ENCODE measurements at regions not wholly inside any gene's neighbourhood (a gene's known extent, or its start where the extent isn't known, plus 50 kb on each side); places are given as distances from the start of the nearest gene placed in this dataset.

DNA sequence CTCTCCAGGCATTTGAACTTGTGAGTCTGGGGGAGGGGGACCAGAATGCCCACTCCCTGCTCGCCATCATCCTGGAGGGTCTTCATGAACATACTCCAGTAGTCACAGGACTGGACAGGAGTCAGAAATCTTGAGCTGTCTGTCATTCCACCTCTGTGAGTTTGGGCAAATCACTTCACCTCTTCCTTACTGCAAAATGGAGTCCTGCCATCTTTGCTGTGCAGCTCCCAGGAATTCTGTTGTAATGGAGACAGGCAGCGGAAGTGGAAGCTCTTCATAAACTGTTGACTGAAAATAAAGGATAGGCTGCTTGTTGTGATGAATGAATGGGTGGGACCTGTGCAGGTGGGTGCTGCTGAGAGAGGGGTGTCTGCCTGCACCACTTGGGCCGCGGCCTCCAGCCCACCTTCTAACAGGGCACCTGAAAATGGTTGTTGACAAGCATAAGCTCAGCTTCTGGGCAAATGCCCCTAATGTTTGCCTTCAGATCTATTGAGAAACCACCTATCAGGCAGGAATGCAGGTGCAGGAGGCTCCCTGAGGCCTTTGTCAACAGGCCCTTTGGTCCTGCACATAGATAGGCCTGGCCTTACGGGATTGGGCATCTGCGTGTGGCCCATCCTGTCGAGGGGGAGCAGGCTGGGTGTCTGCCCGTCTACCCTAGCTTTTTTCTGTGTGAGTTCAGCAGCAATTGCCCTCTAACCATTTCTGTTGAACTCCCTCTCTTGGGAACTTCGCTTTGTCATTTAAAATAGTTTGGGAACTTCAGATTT lies 321.0 kb downstream of the RPS6KC1 start:
- CTCF ChIA-PET: interaction anchor here (0.6 to 8.1 kb wide), 14 partner anchors 10 to 1256 kb away, joined by 3 to 138 read pairs (median 4); no protein-coding TSS in a partner anchor
- intact Hi-C loops (cut with micrococcal nuclease): no loop called here
- Mint-ChIP-seq H3K27me3 (ENCODE audit: insufficient read depth, unreplicated experiment) (no peaks in the 10 kb centered on the region), H3K4me1 (ENCODE audit: insufficient read depth, unreplicated experiment) (peaks cover 4% of the 10 kb centered on the region), H3K27ac (ENCODE audit: low read depth, unreplicated experiment) (no peak overlapping the region), H3K36me3 (ENCODE audit: insufficient read depth, unreplicated experiment) (no peaks in the 10 kb centered on the region), H3K9me3 (ENCODE audit: unreplicated experiment) (no peaks in the 10 kb centered on the region), H3K4me3 (ENCODE audit: unreplicated experiment) (no peak overlapping the region)
- POLR2A ChIA-PET: interaction anchor here (0.6 to 0.8 kb wide), 2 partner anchors 10 to 870 kb away, joined by 3 to 4 read pairs; no protein-coding TSS in a partner anchor
- no peak for DNase-seq (ENCODE audit: unreplicated experiment)
- TF ChIP-seq, protein P1, sequence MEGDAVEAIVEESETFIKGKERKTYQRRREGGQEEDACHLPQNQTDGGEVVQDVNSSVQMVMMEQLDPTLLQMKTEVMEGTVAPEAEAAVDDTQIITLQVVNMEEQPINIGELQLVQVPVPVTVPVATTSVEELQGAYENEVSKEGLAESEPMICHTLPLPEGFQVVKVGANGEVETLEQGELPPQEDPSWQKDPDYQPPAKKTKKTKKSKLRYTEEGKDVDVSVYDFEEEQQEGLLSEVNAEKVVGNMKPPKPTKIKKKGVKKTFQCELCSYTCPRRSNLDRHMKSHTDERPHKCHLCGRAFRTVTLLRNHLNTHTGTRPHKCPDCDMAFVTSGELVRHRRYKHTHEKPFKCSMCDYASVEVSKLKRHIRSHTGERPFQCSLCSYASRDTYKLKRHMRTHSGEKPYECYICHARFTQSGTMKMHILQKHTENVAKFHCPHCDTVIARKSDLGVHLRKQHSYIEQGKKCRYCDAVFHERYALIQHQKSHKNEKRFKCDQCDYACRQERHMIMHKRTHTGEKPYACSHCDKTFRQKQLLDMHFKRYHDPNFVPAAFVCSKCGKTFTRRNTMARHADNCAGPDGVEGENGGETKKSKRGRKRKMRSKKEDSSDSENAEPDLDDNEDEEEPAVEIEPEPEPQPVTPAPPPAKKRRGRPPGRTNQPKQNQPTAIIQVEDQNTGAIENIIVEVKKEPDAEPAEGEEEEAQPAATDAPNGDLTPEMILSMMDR (IDR thresholded peaks at IDR 0.05; ENCODE audit: unreplicated experiment): no peak
- no TSS peak for BruUV-seq (replicated peaks)

DNA sequence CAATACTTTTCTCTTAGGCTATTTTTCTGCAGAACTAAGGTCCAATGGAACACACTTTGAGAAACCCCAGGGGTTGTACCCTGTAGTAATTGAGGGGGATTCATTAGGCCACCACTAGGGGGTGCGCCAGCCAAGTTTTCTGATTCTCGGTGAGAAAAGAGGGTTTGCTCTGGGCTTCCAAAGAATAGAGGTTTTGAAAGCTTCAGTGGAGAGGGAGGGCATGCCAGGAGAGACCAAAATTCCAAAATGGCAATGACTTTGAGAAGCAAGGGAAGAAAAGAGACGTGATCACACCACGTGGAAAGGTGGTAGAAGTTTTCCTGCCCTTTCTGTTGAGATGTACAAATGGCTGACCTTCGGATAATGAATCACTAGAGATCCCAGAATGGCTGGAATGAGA lies 323.3 kb downstream of the RPS6KC1 start:
- POLR2A ChIA-PET: no interaction called here
- no peak overlapping the region for H3K27ac Mint-ChIP-seq (ENCODE audit: low read depth, unreplicated experiment)
- DNase-seq (ENCODE audit: unreplicated experiment): peak; percentile 90
- peaks cover 4% of the 10 kb centered on the region for H3K4me1 Mint-ChIP-seq (ENCODE audit: insufficient read depth, unreplicated experiment)
- H3K36me3 Mint-ChIP-seq (ENCODE audit: insufficient read depth, unreplicated experiment): no peaks in the 10 kb centered on the region
- intact Hi-C loops (cut with micrococcal nuclease): loop anchor here (1.0 to 2.0 kb wide), 7 partner anchors 130 to 958 kb away; no protein-coding TSS in a partner anchor
- CTCF ChIA-PET: interaction anchor here (0.6 to 8.1 kb wide), 27 partner anchors 9 to 1368 kb away, joined by 3 to 138 read pairs (median 3); no protein-coding TSS in a partner anchor
- H3K9me3 Mint-ChIP-seq (ENCODE audit: unreplicated experiment): no peaks in the 10 kb centered on the region
- BruUV-seq (replicated peaks): no TSS peak
- TF ChIP-seq, protein P1 (IDR thresholded peaks at IDR 0.05; ENCODE audit: unreplicated experiment): peak; percentile 99
- no peak overlapping the region for H3K4me3 Mint-ChIP-seq (ENCODE audit: unreplicated experiment)
- no peaks in the 10 kb centered on the region for H3K27me3 Mint-ChIP-seq (ENCODE audit: insufficient read depth, unreplicated experiment)

DNA sequence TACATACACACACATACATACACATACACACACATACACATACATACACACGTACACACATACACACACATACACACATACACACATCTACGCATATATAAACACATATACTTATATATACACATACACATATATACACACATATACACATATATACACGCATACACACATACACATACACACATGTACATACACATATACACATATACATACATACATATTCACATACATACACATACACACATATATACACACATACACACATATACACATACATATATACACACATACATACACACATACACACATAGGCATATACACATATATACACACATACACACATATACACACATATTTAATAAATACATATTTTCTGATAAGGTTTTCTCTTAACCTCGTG lies 324.0 kb downstream of the RPS6KC1 start:
- TF ChIP-seq, protein P1 (IDR thresholded peaks at IDR 0.05; ENCODE audit: unreplicated experiment): no peak
- no peak for DNase-seq (ENCODE audit: unreplicated experiment)
- no peaks in the 10 kb centered on the region for H3K27me3 Mint-ChIP-seq (ENCODE audit: insufficient read depth, unreplicated experiment)
- H3K36me3 Mint-ChIP-seq (ENCODE audit: insufficient read depth, unreplicated experiment): no peaks in the 10 kb centered on the region
- ChIA-PET POLR2A (no interaction called here), CTCF (interaction anchor here (0.6 to 8.1 kb wide), 25 partner anchors 9 to 953 kb away, joined by 3 to 138 read pairs (median 4); no protein-coding TSS in a partner anchor)
- no peak overlapping the region for H3K27ac Mint-ChIP-seq (ENCODE audit: low read depth, unreplicated experiment)
- H3K9me3 Mint-ChIP-seq (ENCODE audit: unreplicated experiment): no peaks in the 10 kb centered on the region
- H3K4me3 Mint-ChIP-seq (ENCODE audit: unreplicated experiment): no peak overlapping the region
- H3K4me1 Mint-ChIP-seq (ENCODE audit: insufficient read depth, unreplicated experiment): peaks cover 4% of the 10 kb centered on the region
- intact Hi-C loops (cut with micrococcal nuclease): loop anchor here (2.0 kb wide), 1 partner anchor 190 kb away; no protein-coding TSS in a partner anchor
- no TSS peak for BruUV-seq (replicated peaks)

DNA sequence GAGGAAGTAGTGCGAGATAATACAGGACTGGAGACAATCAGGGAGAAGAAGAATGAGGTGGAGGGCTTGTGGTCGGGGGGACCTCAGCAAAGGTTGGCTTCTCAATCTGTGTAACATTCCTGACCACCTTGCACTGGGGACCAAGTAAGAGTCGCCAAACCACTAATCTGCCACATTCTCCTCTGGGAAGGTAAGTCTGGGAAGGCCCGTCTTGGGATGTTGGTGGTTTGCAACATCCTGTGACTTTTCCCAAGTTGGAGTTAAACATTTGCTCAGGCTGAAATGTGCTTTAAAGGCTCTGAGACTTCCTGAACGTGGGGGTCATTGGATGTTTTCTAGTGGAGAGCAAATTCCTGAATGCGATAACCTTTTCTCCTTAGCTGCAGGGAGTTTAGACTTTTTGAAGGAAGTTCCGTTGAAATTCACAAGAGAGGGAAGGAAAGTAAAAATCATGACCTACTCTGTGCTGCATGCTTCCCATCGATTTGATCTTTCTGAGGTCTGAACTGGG lies 325.9 kb downstream of the RPS6KC1 start:
- peaks cover 4% of the 10 kb centered on the region for H3K4me1 Mint-ChIP-seq (ENCODE audit: insufficient read depth, unreplicated experiment)
- DNase-seq (ENCODE audit: unreplicated experiment): no peak
- ChIA-PET POLR2A (no interaction called here), CTCF (interaction anchor here (0.6 to 5.1 kb wide), 12 partner anchors 9 to 746 kb away, joined by 3 to 46 read pairs (median 3); no protein-coding TSS in a partner anchor)
- intact Hi-C loops (cut with micrococcal nuclease): no loop called here
- H3K27me3 Mint-ChIP-seq (ENCODE audit: insufficient read depth, unreplicated experiment): no peaks in the 10 kb centered on the region
- H3K9me3 Mint-ChIP-seq (ENCODE audit: unreplicated experiment): no peaks in the 10 kb centered on the region
- H3K36me3 Mint-ChIP-seq (ENCODE audit: insufficient read depth, unreplicated experiment): no peaks in the 10 kb centered on the region
- BruUV-seq (replicated peaks): no TSS peak
- H3K4me3 Mint-ChIP-seq (ENCODE audit: unreplicated experiment): no peak overlapping the region
- H3K27ac Mint-ChIP-seq (ENCODE audit: low read depth, unreplicated experiment): no peak overlapping the region
- TF ChIP-seq, protein P1 (IDR thresholded peaks at IDR 0.05; ENCODE audit: unreplicated experiment): no peak

Data from MCF 10A (cell line).